B cell (primary cell): ENCODE measurements at regions not wholly inside any gene's neighbourhood (a gene's known extent, or its start where the extent isn't known, plus 50 kb on each side); places are given as distances from the start of the nearest gene placed in this dataset.

Experiments used
- CTCF ChIP-seq: fragments of 200-600 bp; IDR thresholded peaks from one replicate; pipeline ENCODE4 v1.8.0; 2022; ENCODE audit warnings: antibody characterized with exemption, mild to moderate bottlenecking
- EZH2 ChIP-seq: IDR thresholded peaks from 2 replicates; pipeline ENCODE4 v1.6.1; 2012; ENCODE audit warnings: borderline replicate concordance, low read depth, mild to moderate bottlenecking, moderate library complexity, low read length; ENCODE audit not compliant: insufficient read depth, poor library complexity, severe bottlenecking

GRCh38 chr13:53408847-53409568, 380.4 kb downstream of the OLFM4 start:
- TF ChIP-seq CTCF (no peak), EZH2 (no peak)
